Heart right ventricle (tissue), 16 donors: ENCODE measurements at regions not wholly inside any gene's neighbourhood (a gene's known extent, or its start where the extent isn't known, plus 50 kb on each side); places are given as distances from the start of the nearest gene placed in this dataset.

Source experiments
- ATAC-seq, 8 donors: fragments of 200-7000 bp; cut with Tn5 transposase; one replicate each; pipeline ENCODE4 v1.9.1; 2020; ENCODE audit warnings: mild to moderate bottlenecking in 8 of 8, moderate library complexity in 8 of 8, moderate number of reproducible peaks in 1 of 8
- DNase-seq, 2 donors: peaks; one replicate each; pipeline ENCODE4 v3.0.0-alpha.2; 2020
- H3K27ac ChIP-seq, 10 donors: fragments of 200-600 bp; sonication (generic) in 2 of 10; one replicate each; pipeline versions ENCODE4 v1.5.0 to v1.8.0; 2020 to 2022; ENCODE audit warnings: mild to moderate bottlenecking in 3 of 10
- H3K27me3 ChIP-seq, 7 donors: fragments of 200-600 bp; one replicate each; pipeline ENCODE4 v1.8.0; 2021 to 2022; ENCODE audit warnings: mild to moderate bottlenecking in 2 of 7
- H3K36me3 ChIP-seq, 9 donors: fragments of 200-600 bp; sonication (generic) in 1 of 9; one replicate each; pipeline versions ENCODE4 v1.5.0 to v1.8.0; 2020 to 2022; ENCODE audit warnings: mild to moderate bottlenecking in 2 of 9
- H3K4me1 ChIP-seq, 9 donors: fragments of 200-600 bp; sonication (generic) in 1 of 9; one replicate each; pipeline versions ENCODE4 v1.5.0 to v1.8.0; 2020 to 2022; ENCODE audit warnings: mild to moderate bottlenecking in 4 of 9
- H3K4me3 ChIP-seq, 10 donors: fragments of 200-600 bp; sonication (generic) in 2 of 10; one replicate each; pipeline versions ENCODE4 v1.5.0 to v1.8.0; 2020 to 2022; ENCODE audit warnings: mild to moderate bottlenecking in 7 of 10, moderate library complexity in 2 of 10
- H3K9me3 ChIP-seq, 11 donors: fragments of 200-600 bp in 10 of 11; sonication (generic) in 2 of 11; one replicate each; pipeline versions ENCODE4 v1.5.0 to v1.8.0; 2013 to 2022; ENCODE audit warnings: mild to moderate bottlenecking in 2 of 11, control low read depth in 1 of 11, moderate library complexity in 1 of 11
- CTCF ChIP-seq, 9 donors: fragments of 200-600 bp; sonication (generic) in 2 of 9; IDR thresholded peaks; one replicate each; pipeline versions ENCODE4 v1.5.0 to v1.8.0; 2021 to 2022; ENCODE audit warnings: antibody characterized with exemption in 9 of 9, mild to moderate bottlenecking in 5 of 9, moderate library complexity in 1 of 9
- WGBS, 2 donors: extraction: QIAGEN DNeasy Blood & Tissue Kit; methylation state at CpG; one replicate each; pipeline ENCODE4 v1.1.7; 2013; ENCODE audit warnings: inconsistent platforms in 1 of 2; 5-methylcytosine and 5-hydroxymethylcytosine counted together
- intact Hi-C, 10 donors: fragments of 100-400 bp; cut with DNase I; formaldehyde crosslinking; loops; one replicate each; pipeline versions ENCODE4 v1.11.1 to v1.14.2; 2022
- donor health status: Arrhythmogenic right ventricular cardiomyopathy.
- donor health status: ischemic (EF 13 %, LVEDD 7.1; RV severe dilation, severe dysfunction).
- donor health status: healthy with polysubstance abuse.
- donor health status: DM: no; HTN: yes; CAD: no.
- donor health status: DM: no; HTN: no; CAD: no.
- donor health status: ischemic (EF 25% LVEDD 6.9; RV normal size, moderate dysfunction).
- donor health status: ischemic (EF 25% LVEDD 5.7; RV mildly dilated, moderate dysfunction).
- donor health status: healthy.
- donor health status: DM: yes; HTN: yes; CAD: no.
- donor health status: Ischemic cardiomyopathy.
- donor health status: ischemic (EF 35%, LVEDD 5.7; RV mildly dilated, moderate dysfunction).
- donor health status: nonischemic (EF 11% LVEDD 7.7; RV severe dilation, severe dysfunction).
- donor health status: DM: yes; HTN: yes; CAD: no.
- donor health status: PGD.
- donor health status: ischemic (EF 29% LVEDD 5.4; RV normal size, mild dysfunction).
- donor health status: nonischemic (EF 23%, LVEDD 6.1; RV moderate dilation, normal function).

DNA sequence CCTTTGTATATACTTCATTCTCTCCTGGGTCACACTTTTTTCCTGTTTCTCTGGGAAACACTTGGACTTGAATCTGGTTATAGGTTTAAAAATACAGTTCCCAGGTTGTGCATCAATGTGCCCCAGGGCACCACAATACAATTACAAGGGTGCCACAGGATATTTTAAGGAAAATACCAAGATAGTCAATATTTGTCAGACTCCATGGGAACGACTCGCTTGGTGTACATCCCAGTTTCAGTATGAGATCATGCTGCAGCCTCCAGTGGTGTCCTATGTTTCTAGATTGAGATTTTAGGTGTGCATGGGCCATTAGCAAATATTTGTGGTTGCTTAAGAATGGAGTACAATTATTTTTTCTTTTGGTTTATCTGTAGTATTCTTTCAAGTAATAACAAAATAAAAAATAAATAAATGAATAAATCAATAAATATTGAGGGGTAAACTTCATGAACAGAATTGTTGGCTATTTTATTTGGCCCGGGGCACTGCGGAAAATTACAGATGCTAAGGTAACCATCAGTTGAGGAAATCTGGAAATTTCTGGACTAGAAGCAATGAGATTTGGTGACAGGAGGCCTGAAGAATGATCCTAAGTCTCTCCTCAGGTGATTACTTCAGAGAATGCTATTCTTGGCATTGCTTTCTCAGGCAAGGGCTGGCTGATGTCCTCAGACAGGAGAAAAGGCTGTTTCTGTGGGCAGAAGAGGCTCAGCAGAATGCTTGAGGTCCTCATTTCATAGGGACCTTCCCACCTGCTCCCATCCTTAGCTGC, 649.3 kb upstream of the SOX11 start:
- no peak for TF ChIP-seq CTCF (IDR thresholded peaks at IDR 0.05)

GRCh38 chr2:5051300-5051699, 640.9 kb upstream of the SOX11 start:
- 72 to 75% methylated on average over 2 of the region's 2 CpGs for WGBS, 2 donors

More for the DNA sequence above, 649.3 kb upstream of the SOX11 start:
- Histone ChIP-seq H3K27ac (no peak overlapping the region), H3K4me3 (no peak overlapping the region), H3K9me3 (peaks cover 0 to 17% (median 0%) of the 10 kb centered on the region in 11 donors), H3K4me1 (no peaks in the 10 kb centered on the region), H3K36me3 (no peaks in the 10 kb centered on the region), H3K27me3 (no peaks in the 10 kb centered on the region)
- WGBS, 2 donors: 74 to 84% methylated on average over 4 of the region's 4 CpGs
- intact Hi-C loops: no loop called here
- ATAC-seq (peak in 1 of 8 donors; percentile 47), DNase-seq (no peak)

DNA sequence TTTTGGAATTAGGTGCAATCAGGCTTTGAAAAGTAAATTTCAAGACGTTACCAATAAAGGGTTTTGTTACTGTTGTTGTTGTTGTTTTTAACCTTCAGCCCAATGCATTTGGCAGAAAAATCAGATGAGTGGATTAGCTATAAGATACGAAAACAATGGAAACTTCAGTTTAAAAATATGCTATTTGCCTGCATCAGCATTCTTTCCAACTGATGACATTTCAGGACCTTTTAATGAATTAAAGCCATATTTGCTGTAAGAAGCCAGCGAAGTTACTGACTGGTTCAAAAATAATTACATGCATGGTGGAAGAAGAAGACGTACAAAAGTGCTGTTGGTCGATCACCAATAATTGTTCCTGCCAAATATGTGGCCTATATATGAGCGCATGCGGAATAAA, 639.3 kb upstream of the SOX11 start:
- WGBS, 2 donors: 81 to 89% methylated on average over 7 of the region's 7 CpGs
- Histone ChIP-seq H3K4me1 (no peaks in the 10 kb centered on the region), H3K36me3 (no peaks in the 10 kb centered on the region), H3K27me3 (no peaks in the 10 kb centered on the region), H3K27ac (no peak overlapping the region), H3K4me3 (no peak overlapping the region), H3K9me3 (peaks cover 0 to 15% (median 0%) of the 10 kb centered on the region in 11 donors)
- intact Hi-C loops: no loop called here
- no peak for TF ChIP-seq CTCF (IDR thresholded peaks at IDR 0.05)
- no peak for ATAC-seq
- DNase-seq: no peak

More at GRCh38 chr2:5051300-5051699, 640.9 kb upstream of the SOX11 start:
- intact Hi-C loops: no loop called here
- DNase-seq: no peak
- H3K27ac ChIP-seq: no peak overlapping the region
- H3K4me1 ChIP-seq: no peaks in the 10 kb centered on the region
- H3K9me3 ChIP-seq: peaks cover 0 to 23% (median 0%) of the 10 kb centered on the region in 11 donors
- TF ChIP-seq CTCF (IDR thresholded peaks at IDR 0.05): no peak
- no peak for ATAC-seq
- H3K4me3 ChIP-seq: no peak overlapping the region
- H3K36me3 ChIP-seq: no peaks in the 10 kb centered on the region
- H3K27me3 ChIP-seq: no peaks in the 10 kb centered on the region

DNA sequence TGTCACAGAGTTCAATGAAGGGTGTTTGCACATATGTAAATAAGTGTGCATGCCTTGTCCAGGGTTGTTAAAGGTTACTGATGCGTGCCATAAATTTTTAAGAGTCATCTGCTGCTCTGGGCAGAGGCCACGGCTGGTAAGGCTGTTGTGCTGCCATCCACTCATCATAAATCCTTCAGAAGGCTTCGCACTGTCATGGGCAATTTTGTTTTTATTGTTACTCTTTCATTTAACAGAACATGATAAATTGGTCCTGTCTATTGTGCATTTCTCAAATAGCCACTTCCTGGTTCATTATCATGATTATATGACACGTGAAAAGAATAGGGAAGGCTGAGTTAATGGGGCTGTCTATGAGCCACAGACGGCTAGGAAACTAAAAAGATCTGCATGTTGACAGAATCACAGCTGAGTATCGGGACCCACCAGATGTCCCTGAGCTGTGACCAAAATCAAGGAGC, 634.3 kb upstream of the SOX11 start:
- no peak overlapping the region for H3K4me3 ChIP-seq
- ATAC-seq (no peak), DNase-seq (no peak)
- H3K27me3 ChIP-seq: no peaks in the 10 kb centered on the region
- H3K9me3 ChIP-seq: no peaks in the 10 kb centered on the region
- WGBS, 2 donors: 61 to 65% methylated on average over 6 of the region's 6 CpGs
- H3K36me3 ChIP-seq: no peaks in the 10 kb centered on the region
- H3K4me1 ChIP-seq: peaks cover 0 to 8% (median 0%) of the 10 kb centered on the region in 9 donors
- intact Hi-C loops: loop anchor here in 1 of 10 donors (5.0 kb wide), 1 partner anchor 1354 kb away; no protein-coding TSS in a partner anchor
- H3K27ac ChIP-seq: no peak overlapping the region
- no peak for TF ChIP-seq CTCF (IDR thresholded peaks at IDR 0.05)
